Activated effector memory CD4-positive, alpha-beta T cell treated with anti-CD3 and anti-CD28 coated beads, Interleukin-2, amount 50 U/mL, for 16 hours (primary cell): ENCODE measurements at regions not wholly inside any gene's neighbourhood (a gene's known extent, or its start where the extent isn't known, plus 50 kb on each side); places are given as distances from the start of the nearest gene placed in this dataset.
A peak's percentile ranks its signal among the peaks of the same experiment; 100 is the strongest.
"Not testable (repeated sequence)": the region's sequence is repeated elsewhere in the genome, so short reads cannot be mapped to it uniquely, and the experiment has no call there.

Experiments
- DNase-seq: peaks from one replicate; pipeline ENCODE4 v3.0.0-alpha.2; 2020

- no peak for DNase-seq
Measured at GRCh38 chr1:30550365-30551220, 172.8 kb downstream of the MATN1 start.

GRCh38 chr1:30549872-30550271 lies 173.5 kb downstream of the MATN1 start:
- DNase-seq, result not testable (repeated sequence)

- no peak for DNase-seq
Measured at GRCh38 chr1:30548294-30548693, 175.1 kb downstream of the MATN1 start.

DNA sequence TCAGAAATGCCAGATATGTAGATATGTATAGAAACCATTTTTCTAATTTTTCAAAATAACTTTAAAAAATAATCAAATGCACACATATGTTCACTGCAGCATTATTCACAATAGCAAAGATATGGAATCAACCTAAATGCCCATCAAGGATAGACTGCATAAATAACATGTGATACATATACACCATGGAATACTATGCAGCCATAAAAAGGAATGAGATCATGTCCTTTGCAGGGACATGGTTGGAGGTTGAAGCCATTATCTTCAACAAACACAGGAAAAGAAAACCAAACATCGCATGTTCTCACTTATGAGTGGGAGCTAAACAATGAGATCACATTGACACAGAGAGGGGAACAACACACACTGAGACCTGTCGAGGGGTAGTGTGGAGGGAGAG lies 176.1 kb downstream of the MATN1 start:
- not testable (repeated sequence) for DNase-seq

- no peak for DNase-seq
Measured at GRCh38 chr1:30545365-30545764, 178.0 kb downstream of the MATN1 start.

- DNase-seq, result no peak
Measured at GRCh38 chr1:30541721-30542485, 181.5 kb downstream of the MATN1 start.

DNA sequence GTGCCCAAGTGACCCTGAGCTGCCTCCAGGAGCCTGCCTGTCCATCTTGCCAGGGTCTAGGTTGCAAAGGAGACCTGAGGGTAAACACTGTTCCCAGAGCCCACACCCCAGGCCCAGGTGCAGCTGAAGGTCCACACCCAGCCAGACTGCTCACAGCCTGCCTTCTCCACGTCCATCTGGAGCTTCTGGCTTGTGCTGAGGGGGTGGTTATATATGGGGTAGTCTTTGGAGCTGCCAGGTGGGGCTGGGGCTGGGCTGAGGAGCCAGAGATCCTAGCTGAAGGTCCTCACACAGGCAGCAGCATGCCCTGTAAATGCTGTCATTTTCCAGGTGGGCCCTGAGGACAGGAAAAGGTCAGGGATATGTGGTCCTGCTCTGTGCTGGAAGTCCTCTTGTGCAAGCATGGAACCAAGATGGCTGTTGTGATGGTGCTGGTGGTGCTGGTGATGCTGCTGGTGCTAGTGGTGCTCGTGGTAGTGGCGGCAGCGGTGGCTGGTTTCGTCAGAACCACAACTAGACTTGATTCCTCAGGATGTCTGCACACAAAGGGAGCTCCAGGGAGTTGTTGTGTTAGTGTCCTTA lies 182.7 kb downstream of the MATN1 start:
- DNase-seq, result no peak

DNA sequence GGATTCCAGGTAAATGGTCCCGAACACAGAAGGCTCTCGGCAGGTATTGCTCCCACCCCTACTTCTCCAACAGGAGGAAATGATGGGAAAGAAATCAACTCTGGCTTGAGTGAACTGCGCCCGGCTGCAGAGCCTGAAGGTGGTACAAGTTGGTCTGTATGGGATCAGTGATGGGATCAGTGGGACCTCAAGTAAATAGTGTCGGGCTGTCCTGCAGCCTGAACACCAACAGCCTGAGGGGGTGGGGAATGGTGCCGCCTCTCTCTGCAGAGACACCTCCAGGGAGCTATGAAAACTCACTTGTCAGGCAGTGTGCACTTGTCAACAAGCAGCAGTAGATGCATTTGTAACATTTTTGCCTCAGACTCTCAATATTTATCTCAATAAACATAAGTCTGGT lies 183.5 kb downstream of the MATN1 start:
- DNase-seq, result no peak

DNA sequence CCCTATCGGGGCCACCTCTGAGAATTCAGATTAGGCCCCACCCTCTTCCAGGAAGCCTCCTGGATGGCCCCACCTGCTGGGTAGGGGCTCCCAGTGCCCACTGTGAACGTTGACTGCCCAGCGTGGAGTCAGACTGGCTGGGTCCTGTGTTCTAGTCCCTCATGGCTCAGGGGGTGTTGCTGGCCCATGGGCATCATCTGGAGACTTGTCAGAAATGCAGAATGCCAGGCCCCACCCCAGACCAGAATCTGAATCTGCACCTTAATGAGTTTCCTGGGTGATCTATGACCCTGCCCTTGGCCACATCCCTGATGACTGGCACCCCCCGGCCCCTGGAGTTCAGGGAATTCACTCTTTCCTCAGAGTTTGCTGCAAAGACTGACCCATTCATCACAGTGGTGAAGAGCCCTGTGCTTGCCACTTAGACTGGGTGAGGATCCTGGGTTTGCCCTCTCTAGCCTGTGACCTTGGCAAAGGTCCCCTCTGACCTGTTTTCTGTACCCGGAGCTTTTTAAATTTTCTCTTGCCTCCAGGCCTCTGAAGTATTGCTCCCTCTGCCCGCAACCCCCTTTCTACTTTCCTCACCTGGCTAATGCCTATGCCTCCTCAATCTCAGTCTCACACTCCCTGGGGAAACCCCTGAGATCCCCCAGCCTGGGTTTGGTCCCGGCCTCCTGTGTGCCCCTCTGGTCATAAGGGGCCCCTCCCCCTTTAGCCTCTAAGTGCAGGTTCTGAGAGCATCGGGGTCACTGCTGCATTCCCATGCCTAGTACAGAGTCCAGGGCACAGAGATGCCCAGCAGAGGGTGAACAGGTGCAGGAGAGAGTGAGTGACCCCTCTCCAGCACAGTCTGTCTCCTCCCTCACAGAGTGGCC lies 184.2 kb downstream of the MATN1 start:
- DNase-seq, result no peak

DNA sequence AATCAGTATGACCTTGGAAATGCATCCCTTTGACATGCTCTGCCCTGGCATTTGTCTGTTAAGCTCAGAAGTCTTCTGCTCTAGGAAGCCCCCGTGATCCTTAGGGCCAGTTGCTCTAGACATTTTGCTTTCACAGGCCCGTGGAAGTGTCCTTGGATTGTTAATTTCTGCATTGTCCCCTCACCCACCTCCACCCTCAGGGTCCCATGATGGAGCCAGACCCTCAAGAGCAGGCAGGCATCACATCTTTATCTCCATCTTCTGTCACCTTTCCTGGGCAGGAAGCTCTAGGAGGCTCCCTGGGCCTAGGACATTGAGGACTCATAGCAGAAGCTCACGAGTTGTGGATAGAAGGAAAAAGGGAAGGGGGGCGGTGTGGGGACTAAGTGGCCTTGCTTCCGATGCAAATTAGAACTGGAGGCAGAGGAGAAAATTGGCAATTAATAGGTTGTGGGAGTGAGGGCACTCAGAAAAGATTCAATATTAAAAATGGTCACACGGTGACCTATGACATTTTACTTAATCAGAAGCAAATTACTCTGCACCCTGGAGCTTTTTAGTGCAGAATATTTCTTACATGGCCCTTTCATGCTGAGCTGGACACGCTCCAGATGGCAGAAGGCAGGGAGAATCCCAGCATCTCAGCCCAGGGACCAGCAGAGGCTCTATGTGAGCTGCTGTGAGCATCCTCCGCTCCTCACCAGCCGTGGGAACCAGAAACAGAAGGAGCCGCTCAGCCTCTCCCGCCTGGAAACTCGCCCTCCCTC lies 185.0 kb downstream of the MATN1 start:
- no peak for DNase-seq

- no peak for DNase-seq
Measured at GRCh38 chr1:30537279-30537678, 186.1 kb downstream of the MATN1 start.

- no peak for DNase-seq
Measured at GRCh38 chr1:30536530-30536929, 186.9 kb downstream of the MATN1 start.

DNA sequence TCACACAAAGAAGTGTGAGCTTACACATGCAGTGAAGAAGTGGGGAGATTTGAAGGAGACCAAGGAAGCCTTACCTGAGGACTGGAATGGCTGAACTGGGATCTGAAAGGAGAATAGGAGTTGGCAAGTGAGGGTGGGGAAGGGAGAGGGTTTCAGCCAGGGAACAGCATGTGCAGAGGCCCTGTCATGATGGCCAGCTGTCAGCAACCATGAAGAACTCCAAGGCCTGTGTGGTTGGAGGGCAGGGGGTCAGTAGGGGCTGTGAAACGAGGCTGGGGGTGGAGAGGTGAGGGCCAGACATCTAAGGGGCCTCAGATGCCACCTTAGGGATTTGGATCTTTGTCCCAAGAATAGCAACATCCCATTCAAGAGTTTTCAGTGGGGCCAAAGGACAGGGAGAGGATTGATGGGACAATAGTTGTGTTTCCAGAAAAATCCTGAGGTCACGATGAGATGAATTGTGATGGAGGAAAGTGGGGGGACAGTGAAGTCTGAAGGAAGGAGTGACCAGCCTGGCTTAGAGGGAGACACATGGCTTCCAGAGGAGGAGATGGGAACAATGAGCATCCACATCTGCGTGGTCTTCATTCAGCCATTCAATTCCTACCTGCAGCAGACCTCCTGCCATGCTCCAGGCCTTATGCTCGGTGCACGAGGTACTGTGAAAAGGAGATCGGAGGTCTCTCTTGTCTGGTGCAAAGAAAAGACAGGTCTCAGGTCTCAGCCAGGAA lies 187.6 kb downstream of the MATN1 start:
- no peak for DNase-seq

DNA sequence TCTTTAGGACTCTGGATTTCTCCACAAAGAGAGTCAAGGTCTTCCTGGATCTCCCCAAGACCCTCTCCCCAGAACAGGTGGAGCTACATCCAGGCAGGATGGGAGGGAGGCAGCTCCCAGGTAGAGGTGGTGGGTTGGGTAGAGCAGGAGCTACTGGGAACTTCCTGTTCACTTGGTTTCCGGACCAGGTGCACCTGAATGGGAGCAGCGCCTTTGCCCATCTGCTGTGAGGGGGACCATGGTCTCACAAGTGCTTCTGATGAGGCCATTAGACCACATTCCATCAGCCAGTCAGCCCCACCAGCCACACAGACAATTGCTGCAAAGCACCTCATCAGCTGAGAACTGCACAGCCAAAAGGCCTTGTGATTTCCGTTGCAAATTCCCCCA lies 188.8 kb downstream of the MATN1 start:
- DNase-seq, result no peak

DNA sequence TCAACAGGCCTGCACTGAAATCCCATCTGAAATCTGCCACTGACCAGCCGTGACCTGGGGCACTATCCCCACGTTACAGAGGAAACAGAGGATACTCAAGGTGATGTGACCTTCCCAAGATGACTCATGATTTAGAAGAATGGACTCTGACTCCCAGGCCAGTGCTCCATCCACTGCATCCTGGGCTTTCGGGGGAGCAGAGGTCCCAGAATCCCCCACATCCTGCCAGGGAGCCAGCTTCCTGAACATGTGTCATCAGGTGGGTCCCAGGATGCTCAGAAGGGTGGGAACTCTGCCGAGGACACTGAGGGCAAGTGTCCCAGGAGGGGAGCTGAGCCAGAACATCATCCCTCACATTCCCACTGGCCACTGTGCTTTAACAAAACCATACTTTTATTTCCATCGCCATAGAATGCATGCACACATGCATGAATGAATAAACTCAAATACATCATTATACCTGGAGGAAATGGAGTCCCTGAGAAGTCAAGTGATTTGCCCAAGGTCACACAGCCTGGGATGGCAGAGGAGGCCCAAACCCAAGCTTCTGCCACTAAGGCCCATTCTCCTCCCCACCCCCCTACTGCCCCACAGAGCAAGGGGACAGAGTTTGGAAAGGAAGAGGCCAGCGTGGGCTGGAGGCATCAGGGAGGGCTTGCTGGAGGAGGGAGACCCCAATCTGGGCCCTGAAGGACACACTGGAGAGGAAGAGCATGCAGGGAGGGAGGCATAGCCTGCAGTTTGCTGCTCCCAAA lies 189.4 kb downstream of the MATN1 start:
- no peak for DNase-seq

GRCh38 chr1:30533141-30533540 lies 190.2 kb downstream of the MATN1 start:
- DNase-seq, result no peak

DNA sequence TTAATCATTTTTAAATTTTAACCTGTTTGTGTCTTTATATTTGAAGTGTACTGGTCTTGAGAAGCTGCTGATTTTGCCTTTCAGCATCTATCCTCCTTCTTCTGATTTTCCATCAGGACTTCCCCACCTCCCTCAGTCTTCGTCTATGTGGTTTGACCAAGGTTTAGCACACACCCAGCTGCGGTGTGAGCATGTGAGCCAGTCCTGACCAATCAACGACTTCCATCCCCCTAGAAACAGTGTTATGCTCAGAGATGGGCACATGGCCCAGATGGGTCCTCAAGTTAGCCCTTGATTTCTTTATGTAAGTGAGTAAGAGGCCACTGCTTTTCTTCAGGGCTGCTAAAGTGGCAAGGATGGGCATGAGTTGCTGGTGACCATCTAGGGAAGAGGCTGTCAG lies 190.8 kb downstream of the MATN1 start:
- DNase-seq, result no peak

DNA sequence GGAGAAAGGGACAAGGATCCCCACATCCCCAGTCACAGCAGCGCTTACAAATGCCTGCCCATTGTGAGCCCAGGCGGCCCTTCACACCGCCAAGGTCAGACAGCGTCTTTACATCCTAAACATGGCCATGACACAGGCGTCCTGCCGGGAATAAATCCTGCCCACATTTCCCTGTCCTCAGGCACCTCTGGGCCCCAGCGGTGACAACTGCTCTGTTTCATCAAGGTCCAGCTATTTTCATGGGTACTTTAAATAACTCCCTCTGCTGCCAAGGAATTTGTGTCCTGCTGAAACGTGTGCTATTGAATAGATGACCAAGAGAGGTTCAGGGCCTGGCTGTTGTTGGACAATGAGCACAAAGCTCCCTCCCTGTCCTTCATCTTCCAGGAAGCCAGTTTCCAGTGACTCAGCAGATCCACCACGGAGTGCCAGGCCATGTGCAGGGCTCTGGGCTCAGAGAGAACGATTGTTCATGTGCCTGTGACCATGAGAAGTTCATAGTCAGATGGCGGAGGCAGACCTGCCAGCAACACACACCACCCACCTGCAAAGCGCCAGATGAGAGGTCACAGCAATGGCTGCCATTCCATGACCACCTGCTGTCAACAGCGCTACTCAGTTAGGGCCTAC lies 195.8 kb downstream of the MATN1 start:
- DNase-seq, result peak; percentile 41

GRCh38 chr1:30526652-30527345 lies 196.6 kb downstream of the MATN1 start:
- peak; percentile 41 for DNase-seq
